ENCODE measurements at regions not wholly inside any gene's neighbourhood (a gene's known extent, or its start where the extent isn't known, plus 50 kb on each side); places are given as distances from the start of the nearest gene placed in this dataset.

- no peak for ATAC-seq
- Mint-ChIP-seq H3K9me3 (peaks cover 3% of the 10 kb centered on the region), H3K4me3 (no peak overlapping the region), H3K36me3 (no peaks in the 10 kb centered on the region), H3K4me1 (no peaks in the 10 kb centered on the region), H3K27me3 (peaks cover 42% of the 10 kb centered on the region), H3K27ac (no peak overlapping the region)
These were observed 118.2 kb downstream of the HSD17B3 start for GRCh38 chr9:96183751-96184150.

- ATAC-seq: no peak
- Mint-ChIP-seq H3K27ac (no peak overlapping the region), H3K27me3 (peaks cover 59% of the 10 kb centered on the region), H3K36me3 (no peaks in the 10 kb centered on the region), H3K4me3 (no peak overlapping the region), H3K9me3 (no peaks in the 10 kb centered on the region), H3K4me1 (no peaks in the 10 kb centered on the region)
These were observed 123.8 kb downstream of the HSD17B3 start for GRCh38 chr9:96178153-96178552.

- Mint-ChIP-seq H3K27ac (no peak overlapping the region), H3K9me3 (no peaks in the 10 kb centered on the region), H3K4me3 (no peak overlapping the region), H3K27me3 (peaks cover 59% of the 10 kb centered on the region), H3K4me1 (no peaks in the 10 kb centered on the region), H3K36me3 (no peaks in the 10 kb centered on the region)
- no peak for ATAC-seq
These were observed 124.3 kb downstream of the HSD17B3 start for GRCh38 chr9:96177719-96178028.

DNA sequence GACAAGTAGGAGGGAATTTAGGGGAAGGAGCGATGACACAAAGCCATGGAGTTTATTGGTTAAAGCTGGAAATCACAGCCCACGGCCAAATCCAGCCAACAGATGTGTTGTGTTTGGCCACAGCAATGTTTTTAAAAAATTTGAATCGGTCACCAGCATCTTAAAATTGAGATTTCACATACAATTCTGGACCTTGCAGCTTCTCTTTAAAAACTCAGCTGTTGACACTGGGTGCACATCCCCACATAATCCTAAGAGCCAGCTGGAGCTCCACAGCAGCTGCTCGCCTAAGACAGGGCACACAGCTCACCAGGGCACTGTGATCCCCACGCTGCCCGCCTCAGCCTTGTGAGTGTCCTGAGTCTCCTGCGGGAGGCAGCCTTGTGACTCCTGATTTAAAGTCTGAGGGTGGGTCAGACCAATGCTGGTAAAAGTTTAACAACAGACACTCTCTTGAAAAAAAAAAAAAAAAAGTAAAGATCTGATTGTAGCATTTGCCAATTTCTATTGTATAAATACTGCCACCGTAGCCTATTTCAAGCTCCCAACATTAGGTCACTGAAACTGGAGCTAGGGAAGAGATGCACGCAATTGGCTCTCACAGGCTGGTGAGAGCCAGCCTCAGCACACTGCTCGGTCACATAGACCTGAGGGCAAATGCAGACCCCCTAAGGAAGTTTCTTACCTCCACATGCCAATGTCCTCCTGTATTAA, 124.8 kb downstream of the HSD17B3 start:
- H3K36me3 Mint-ChIP-seq: no peaks in the 10 kb centered on the region
- H3K4me3 Mint-ChIP-seq: no peak overlapping the region
- no peaks in the 10 kb centered on the region for H3K4me1 Mint-ChIP-seq
- H3K27ac Mint-ChIP-seq: no peak overlapping the region
- peak; percentile 34 for ATAC-seq
- peaks cover 58% of the 10 kb centered on the region for H3K27me3 Mint-ChIP-seq
- no peaks in the 10 kb centered on the region for H3K9me3 Mint-ChIP-seq

GRCh38 chr9:96175796-96176195, 126.2 kb downstream of the HSD17B3 start:
- Mint-ChIP-seq H3K27ac (no peak overlapping the region), H3K4me1 (no peaks in the 10 kb centered on the region), H3K36me3 (no peaks in the 10 kb centered on the region), H3K9me3 (no peaks in the 10 kb centered on the region), H3K4me3 (no peak overlapping the region), H3K27me3 (peaks cover 70% of the 10 kb centered on the region)
- no peak for ATAC-seq

DNA sequence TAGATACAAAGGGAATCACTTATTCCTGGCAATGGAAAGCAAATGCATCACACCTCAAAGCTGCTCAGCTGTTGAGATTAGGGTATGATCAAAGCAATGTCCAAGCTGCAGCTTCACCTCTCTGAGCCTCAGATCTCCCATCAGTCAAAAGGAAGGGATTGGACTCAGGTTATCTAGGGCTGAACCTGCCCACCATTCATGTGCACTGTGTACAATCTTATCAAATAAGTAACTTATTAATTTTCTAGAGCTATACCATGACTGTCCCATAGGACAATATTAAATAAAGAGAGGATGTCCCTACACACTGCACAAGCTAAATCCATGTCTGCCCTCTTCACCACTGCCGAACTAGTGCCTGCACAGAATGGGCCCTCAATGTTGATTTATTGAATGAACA, 127.0 kb downstream of the HSD17B3 start:
- no peaks in the 10 kb centered on the region for H3K4me1 Mint-ChIP-seq

DNA sequence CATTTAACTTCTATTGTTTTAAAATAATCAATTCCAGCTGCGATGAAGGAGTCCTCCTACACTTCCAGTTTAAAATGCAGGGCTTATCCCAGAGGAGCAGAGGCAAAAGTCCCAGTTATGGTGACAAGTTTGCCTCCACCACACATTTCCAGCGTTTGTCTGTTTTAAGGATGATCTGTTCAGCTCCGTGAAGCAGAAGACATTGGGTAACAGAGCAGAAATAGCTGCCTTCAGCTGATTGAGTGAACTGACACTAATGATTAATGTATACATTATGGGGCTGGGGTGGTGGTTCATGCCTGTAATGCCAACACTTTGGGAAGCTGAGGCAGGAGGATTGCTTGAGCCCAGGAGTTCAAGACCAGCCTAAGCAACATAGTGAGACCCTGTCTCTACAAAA, 127.6 kb downstream of the HSD17B3 start:
- no peaks in the 10 kb centered on the region for H3K4me1 Mint-ChIP-seq
- no peak for ATAC-seq
- H3K27me3 Mint-ChIP-seq: peaks cover 68% of the 10 kb centered on the region
- no peak overlapping the region for H3K4me3 Mint-ChIP-seq
- no peaks in the 10 kb centered on the region for H3K36me3 Mint-ChIP-seq
- H3K9me3 Mint-ChIP-seq: no peaks in the 10 kb centered on the region
- no peak overlapping the region for H3K27ac Mint-ChIP-seq

More for the DNA sequence above, 127.0 kb downstream of the HSD17B3 start:
- no peak overlapping the region for H3K4me3 Mint-ChIP-seq
- H3K27me3 Mint-ChIP-seq: peaks cover 74% of the 10 kb centered on the region
- H3K36me3 Mint-ChIP-seq: no peaks in the 10 kb centered on the region
- ATAC-seq: no peak
- H3K27ac Mint-ChIP-seq: no peak overlapping the region
- H3K9me3 Mint-ChIP-seq: no peaks in the 10 kb centered on the region

DNA sequence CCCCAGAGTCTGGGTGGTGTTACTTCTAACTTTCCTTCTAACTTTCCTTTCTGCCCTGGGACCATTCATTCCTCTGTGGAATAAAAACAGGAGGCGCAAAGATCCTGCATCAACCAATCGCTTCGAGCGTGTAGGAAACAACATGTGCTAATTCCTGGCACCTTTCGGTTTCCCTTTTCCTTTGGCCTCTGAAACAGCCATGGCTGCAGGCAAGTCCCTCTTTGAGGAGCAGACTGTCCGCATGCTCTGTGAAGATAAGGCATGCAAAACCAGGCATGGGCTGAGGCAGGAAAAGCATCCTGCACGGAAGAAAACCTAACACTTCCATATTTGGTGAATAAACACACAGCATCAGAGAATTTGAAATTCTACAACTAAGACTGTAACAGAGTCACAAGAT, 128.3 kb downstream of the HSD17B3 start:
- H3K27me3 Mint-ChIP-seq: peaks cover 62% of the 10 kb centered on the region
- no peak overlapping the region for H3K4me3 Mint-ChIP-seq
- H3K36me3 Mint-ChIP-seq: no peaks in the 10 kb centered on the region

DNA sequence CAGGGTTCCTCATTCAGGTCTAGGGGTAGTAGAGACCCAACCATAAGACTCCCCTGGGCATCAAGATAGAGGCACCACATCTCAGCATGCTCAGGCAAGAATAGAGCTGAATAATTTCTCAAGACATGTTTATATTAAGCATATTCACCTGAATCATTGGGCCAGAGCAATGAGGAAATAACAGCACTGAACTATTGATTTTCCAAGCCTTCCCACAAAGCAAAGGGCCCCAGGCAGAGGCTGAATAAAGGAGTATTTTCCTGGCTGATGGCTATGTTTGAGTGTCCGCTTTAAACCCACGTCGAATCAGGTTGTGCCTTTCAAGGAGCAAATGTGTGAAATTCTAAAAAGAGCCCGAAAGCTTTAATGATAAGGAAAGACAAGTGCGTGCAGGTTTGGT, 129.2 kb downstream of the HSD17B3 start:
- H3K4me3 Mint-ChIP-seq: no peak overlapping the region
- H3K36me3 Mint-ChIP-seq: no peaks in the 10 kb centered on the region
- no peak overlapping the region for H3K27ac Mint-ChIP-seq
- H3K9me3 Mint-ChIP-seq: no peaks in the 10 kb centered on the region
- H3K4me1 Mint-ChIP-seq: no peaks in the 10 kb centered on the region
- no peak for ATAC-seq
- H3K27me3 Mint-ChIP-seq: peaks cover 53% of the 10 kb centered on the region

More for the DNA sequence above, 128.3 kb downstream of the HSD17B3 start:
- no peak overlapping the region for H3K27ac Mint-ChIP-seq
- no peaks in the 10 kb centered on the region for H3K4me1 Mint-ChIP-seq
- H3K9me3 Mint-ChIP-seq: no peaks in the 10 kb centered on the region
- ATAC-seq: no peak

DNA sequence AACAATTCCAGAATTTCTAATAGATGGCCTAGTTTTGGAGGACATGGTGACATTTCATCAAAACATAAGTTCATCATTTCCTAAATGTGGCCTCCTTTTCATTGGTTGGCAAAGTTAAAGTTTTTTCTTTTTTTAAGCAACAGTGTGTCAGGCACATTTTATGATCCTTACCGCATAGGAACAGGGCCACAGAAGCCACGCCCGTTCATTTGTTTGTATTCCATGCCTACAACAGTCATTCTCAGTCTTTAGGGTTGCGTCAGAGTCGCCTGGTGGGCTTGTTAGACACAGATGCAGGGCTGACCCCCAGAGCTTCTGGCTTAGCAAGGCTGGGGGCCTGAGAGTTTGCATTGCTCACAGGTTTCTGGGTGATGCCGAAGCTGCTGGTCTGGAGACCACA, 130.2 kb downstream of the HSD17B3 start:
- no peaks in the 10 kb centered on the region for H3K9me3 Mint-ChIP-seq
- ATAC-seq: no peak
- no peaks in the 10 kb centered on the region for H3K36me3 Mint-ChIP-seq
- H3K4me1 Mint-ChIP-seq: no peaks in the 10 kb centered on the region
- H3K27me3 Mint-ChIP-seq: peaks cover 42% of the 10 kb centered on the region
- no peak overlapping the region for H3K27ac Mint-ChIP-seq
- H3K4me3 Mint-ChIP-seq: no peak overlapping the region

DNA sequence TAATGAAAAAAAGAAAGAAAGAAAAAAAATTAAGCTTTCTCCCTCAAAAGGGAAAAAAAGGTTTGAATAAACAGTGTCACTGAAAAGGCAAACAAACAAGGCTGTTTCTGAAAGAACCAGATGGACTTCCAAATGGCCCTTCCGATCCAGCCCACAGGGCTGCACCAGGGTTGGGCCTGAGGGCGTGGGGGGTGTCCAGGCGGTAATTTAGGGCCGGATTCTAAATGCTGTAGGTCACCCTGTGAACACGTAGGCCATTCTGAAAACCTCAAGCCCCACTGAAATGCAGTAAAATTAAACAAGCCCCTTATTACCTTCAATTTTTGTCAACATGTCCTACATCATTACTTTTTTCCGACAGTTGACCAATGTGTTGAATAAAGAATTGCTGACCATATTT, 132.1 kb downstream of the HSD17B3 start:
- Mint-ChIP-seq H3K27ac (no peak overlapping the region), H3K4me3 (no peak overlapping the region), H3K9me3 (no peaks in the 10 kb centered on the region), H3K4me1 (no peaks in the 10 kb centered on the region), H3K27me3 (peaks cover 38% of the 10 kb centered on the region), H3K36me3 (no peaks in the 10 kb centered on the region)
- no peak for ATAC-seq

DNA sequence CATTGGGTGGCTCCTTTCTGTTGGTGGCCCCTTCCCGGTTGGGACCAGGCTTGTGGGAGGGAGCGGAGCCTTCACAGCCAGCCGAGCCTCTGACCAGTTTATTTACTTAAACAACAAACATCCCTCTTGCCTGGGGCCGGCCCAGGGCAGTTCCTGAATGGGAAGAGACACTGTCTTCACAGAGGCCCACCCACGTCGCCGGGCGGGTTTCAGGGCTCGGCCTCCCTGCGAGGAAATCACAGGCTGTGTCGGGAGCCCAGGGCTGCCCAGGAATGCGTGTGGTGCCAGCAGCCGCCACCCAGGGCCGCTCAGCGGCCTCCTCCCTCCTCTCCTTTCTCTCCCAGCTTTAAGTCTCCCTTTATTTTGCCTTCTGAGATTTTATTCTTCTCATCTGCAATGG, 132.5 kb downstream of the HSD17B3 start:
- Mint-ChIP-seq H3K9me3 (no peaks in the 10 kb centered on the region), H3K4me1 (no peaks in the 10 kb centered on the region), H3K27me3 (peaks cover 38% of the 10 kb centered on the region), H3K36me3 (no peaks in the 10 kb centered on the region), H3K27ac (no peak overlapping the region), H3K4me3 (no peak overlapping the region)
- no peak for ATAC-seq

DNA sequence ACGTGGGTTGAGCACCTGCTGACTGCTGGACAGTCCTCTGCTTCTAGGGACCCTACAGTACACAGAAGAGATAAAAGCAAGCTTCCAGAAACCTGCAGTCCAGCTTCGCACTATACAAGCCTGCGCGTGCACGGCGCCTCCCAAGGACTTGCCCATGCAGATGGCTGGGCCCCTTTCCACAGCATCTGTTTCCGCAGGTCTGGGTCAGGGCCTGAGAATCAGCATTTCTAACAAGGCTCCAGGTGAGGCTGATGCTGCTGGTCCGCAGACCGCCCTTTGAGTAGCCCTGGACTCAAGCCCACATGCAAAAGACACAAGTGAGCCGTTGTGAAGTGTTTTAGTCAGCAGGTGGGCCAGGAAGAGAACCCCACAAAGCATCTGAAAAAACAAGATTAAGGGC, 133.1 kb downstream of the HSD17B3 start:
- no peaks in the 10 kb centered on the region for H3K36me3 Mint-ChIP-seq
- ATAC-seq: no peak

GRCh38 chr9:96167011-96167410, 135.0 kb downstream of the HSD17B3 start:
- H3K4me1 Mint-ChIP-seq: peaks cover 5% of the 10 kb centered on the region
- no peaks in the 10 kb centered on the region for H3K9me3 Mint-ChIP-seq
- no peak overlapping the region for H3K4me3 Mint-ChIP-seq
- H3K27me3 Mint-ChIP-seq: peaks cover 19% of the 10 kb centered on the region
- H3K36me3 Mint-ChIP-seq: no peaks in the 10 kb centered on the region
- ATAC-seq: no peak
- H3K27ac Mint-ChIP-seq: no peak overlapping the region

More for the DNA sequence above, 133.1 kb downstream of the HSD17B3 start:
- Mint-ChIP-seq H3K9me3 (no peaks in the 10 kb centered on the region), H3K27me3 (peaks cover 36% of the 10 kb centered on the region), H3K27ac (no peak overlapping the region), H3K4me1 (no peaks in the 10 kb centered on the region), H3K4me3 (no peak overlapping the region)

DNA sequence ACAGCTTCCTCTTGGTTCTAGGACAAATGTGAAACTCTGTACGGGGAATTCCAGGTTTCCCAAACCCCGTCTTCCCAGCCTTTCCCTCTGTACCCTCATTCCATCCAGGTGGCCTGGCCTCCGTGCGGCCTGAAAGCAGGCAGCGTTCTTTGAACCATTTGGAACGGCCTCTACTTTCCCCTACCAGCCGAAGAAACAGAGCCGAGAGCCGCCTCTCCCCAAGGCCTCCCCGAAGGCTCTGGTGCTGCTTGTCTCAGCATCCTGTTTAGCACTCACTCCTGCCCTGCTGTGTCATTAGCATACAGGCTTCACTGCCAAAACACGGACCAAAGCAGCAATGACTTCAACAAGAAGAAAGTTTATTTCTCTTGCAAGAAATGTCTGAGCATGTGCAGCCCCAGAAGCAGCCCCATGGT, 137.7 kb downstream of the HSD17B3 start:
- Mint-ChIP-seq H3K27me3 (no peaks in the 10 kb centered on the region), H3K4me3 (no peak overlapping the region), H3K27ac (no peak overlapping the region), H3K36me3 (no peaks in the 10 kb centered on the region), H3K4me1 (peaks cover 5% of the 10 kb centered on the region), H3K9me3 (peaks cover 3% of the 10 kb centered on the region)
- ATAC-seq: no peak

GRCh38 chr9:96163712-96164111, 138.3 kb downstream of the HSD17B3 start:
- peaks cover 3% of the 10 kb centered on the region for H3K9me3 Mint-ChIP-seq
- peaks cover 4% of the 10 kb centered on the region for H3K27me3 Mint-ChIP-seq
- H3K4me3 Mint-ChIP-seq: no peak overlapping the region
- ATAC-seq: no peak
- H3K36me3 Mint-ChIP-seq: no peaks in the 10 kb centered on the region
- peaks cover 8% of the 10 kb centered on the region for H3K4me1 Mint-ChIP-seq
- H3K27ac Mint-ChIP-seq: no peak overlapping the region

GRCh38 chr9:96163161-96163560, 138.8 kb downstream of the HSD17B3 start:
- Mint-ChIP-seq H3K9me3 (peaks cover 3% of the 10 kb centered on the region), H3K4me1 (peaks cover 10% of the 10 kb centered on the region), H3K4me3 (no peak overlapping the region), H3K27ac (no peak overlapping the region), H3K27me3 (peaks cover 10% of the 10 kb centered on the region), H3K36me3 (no peaks in the 10 kb centered on the region)
- no peak for ATAC-seq
